ENCODE measurements at regions not wholly inside any gene's neighbourhood (a gene's known extent, or its start where the extent isn't known, plus 50 kb on each side); places are given as distances from the start of the nearest gene placed in this dataset.

GRCh38 chr1:87210151-87210550 is 118.5 kb upstream of the LMO4 start:
- TF ChIP-seq, protein P1, sequence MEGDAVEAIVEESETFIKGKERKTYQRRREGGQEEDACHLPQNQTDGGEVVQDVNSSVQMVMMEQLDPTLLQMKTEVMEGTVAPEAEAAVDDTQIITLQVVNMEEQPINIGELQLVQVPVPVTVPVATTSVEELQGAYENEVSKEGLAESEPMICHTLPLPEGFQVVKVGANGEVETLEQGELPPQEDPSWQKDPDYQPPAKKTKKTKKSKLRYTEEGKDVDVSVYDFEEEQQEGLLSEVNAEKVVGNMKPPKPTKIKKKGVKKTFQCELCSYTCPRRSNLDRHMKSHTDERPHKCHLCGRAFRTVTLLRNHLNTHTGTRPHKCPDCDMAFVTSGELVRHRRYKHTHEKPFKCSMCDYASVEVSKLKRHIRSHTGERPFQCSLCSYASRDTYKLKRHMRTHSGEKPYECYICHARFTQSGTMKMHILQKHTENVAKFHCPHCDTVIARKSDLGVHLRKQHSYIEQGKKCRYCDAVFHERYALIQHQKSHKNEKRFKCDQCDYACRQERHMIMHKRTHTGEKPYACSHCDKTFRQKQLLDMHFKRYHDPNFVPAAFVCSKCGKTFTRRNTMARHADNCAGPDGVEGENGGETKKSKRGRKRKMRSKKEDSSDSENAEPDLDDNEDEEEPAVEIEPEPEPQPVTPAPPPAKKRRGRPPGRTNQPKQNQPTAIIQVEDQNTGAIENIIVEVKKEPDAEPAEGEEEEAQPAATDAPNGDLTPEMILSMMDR (IDR thresholded peaks at IDR 0.05): no peak
- no peak for TF ChIP-seq POLR2A (IDR thresholded peaks at IDR 0.05)

All from thyroid gland (tissue), 4 donors.